Caco-2 (cell line): ENCODE measurements at regions not wholly inside any gene's neighbourhood (a gene's known extent, or its start where the extent isn't known, plus 50 kb on each side); places are given as distances from the start of the nearest gene placed in this dataset.
A peak's percentile ranks its signal among the peaks of the same experiment; 100 is the strongest.

Source experiments
- BruUV-seq: library from RNA; stranded (reverse); fragments of 400-500 nt; replicated peaks from 2 replicates; lab custom pipeline; 2021; lab: Mats Ljungman, UMichigan
- CTCF ChIA-PET: fragments of 300-600 bp; sonication (Branson Sonifier 250); formaldehyde crosslinking; loops from one replicate; lab custom pipeline; 2022; ENCODE audit warnings: antibody characterized with exemption; lab: Charles Lee
- POLR2A ChIA-PET: fragments of 300-600 bp; sonication (Branson Sonifier 250); formaldehyde crosslinking; loops from one replicate; lab custom pipeline; 2022; ENCODE audit warnings: antibody characterized with exemption; lab: Charles Lee
- DNase-seq, 2 experiments: peaks; one replicate each; pipeline versions ENCODE4 v3.0.0 to v3.0.0-alpha.2; 2020 to 2022
- H3K27me3 ChIP-seq: replicated peaks from 2 replicates; pipeline ENCODE4 v1.6.0; 2011; ENCODE audit warnings: low read length; ENCODE audit not compliant: control insufficient read depth, insufficient read depth
- H3K36me3 ChIP-seq: 2 replicates; pipeline ENCODE4 v1.5.1; 2011; ENCODE audit warnings: low read length; ENCODE audit not compliant: control insufficient read depth, insufficient read depth
- H3K4me1 ChIP-seq: fragments of 250-450 bp; sonication (Bioruptor Pico); 2 replicates; pipeline ENCODE4 v1.5.1; 2020; ENCODE audit warnings: mild to moderate bottlenecking
- H3K4me3 ChIP-seq: 2 replicates; pipeline ENCODE4 v1.5.1; 2011; ENCODE audit warnings: low read depth, mild to moderate bottlenecking, control low read depth, low read length
- H3K9me3 ChIP-seq: fragments of 250-450 bp; sonication (Bioruptor Pico); 2 replicates; pipeline ENCODE4 v1.5.1; 2020; ENCODE audit warnings: mild to moderate bottlenecking, moderate library complexity
- H3K27ac Mint-ChIP-seq: one replicate; pipeline ENCODE4 v1.8.0; 2022; ENCODE audit warnings: mixed read lengths; ENCODE audit not compliant: unreplicated experiment
- H3K27me3 Mint-ChIP-seq: one replicate; pipeline ENCODE4 v1.8.0; 2022; ENCODE audit warnings: mixed read lengths; ENCODE audit not compliant: insufficient read depth, unreplicated experiment
- H3K36me3 Mint-ChIP-seq: one replicate; pipeline ENCODE4 v1.8.0; 2022; ENCODE audit warnings: mild to moderate bottlenecking, mixed read lengths; ENCODE audit not compliant: insufficient read depth, unreplicated experiment
- H3K4me1 Mint-ChIP-seq: one replicate; pipeline ENCODE4 v1.8.0; 2022; ENCODE audit warnings: low read depth, mixed read lengths; ENCODE audit not compliant: unreplicated experiment
- H3K4me3 Mint-ChIP-seq: one replicate; pipeline ENCODE4 v1.8.0; 2022; ENCODE audit warnings: mild to moderate bottlenecking, moderate library complexity, mixed read lengths; ENCODE audit not compliant: unreplicated experiment
- H3K9me3 Mint-ChIP-seq: one replicate; pipeline ENCODE4 v1.8.0; 2022; ENCODE audit warnings: mixed read lengths; ENCODE audit not compliant: unreplicated experiment
- intact Hi-C: fragments of 100-400 bp; cut with micrococcal nuclease; formaldehyde crosslinking; loops from one replicate; pipeline ENCODE4 v1.10.0; 2022; ENCODE audit not compliant: unreplicated experiment
- TF ChIP-seq, protein P1 (sequence below), 2 experiments: fragments of 200-600 bp in 1 of 2; IDR thresholded peaks; 1 replicate in 1 of 2; 2 replicates in 1 of 2; pipeline versions ENCODE4 v1.5.1 to v1.8.0; 2011 to 2022; ENCODE audit warnings: antibody characterized with exemption in 1 of 2, control low read depth in 1 of 2, inconsistent platforms in 1 of 2, low read depth in 1 of 2, low read length in 1 of 2, mild to moderate bottlenecking in 1 of 2, moderate library complexity in 1 of 2; ENCODE audit not compliant: insufficient read depth in 1 of 2, severe bottlenecking in 1 of 2, unreplicated experiment in 1 of 2

GRCh38 chr12:125331342-125332052 is 266.3 kb downstream of the AACS start:
- Mint-ChIP-seq H3K27ac (no peak overlapping the region), H3K36me3 (peaks cover 5% of the 10 kb centered on the region), H3K27me3 (peaks cover 17% of the 10 kb centered on the region), H3K9me3 (no peaks in the 10 kb centered on the region), H3K4me1 (no peaks in the 10 kb centered on the region), H3K4me3 (peak overlapping the region; percentile 37)
- TF ChIP-seq, protein P1, sequence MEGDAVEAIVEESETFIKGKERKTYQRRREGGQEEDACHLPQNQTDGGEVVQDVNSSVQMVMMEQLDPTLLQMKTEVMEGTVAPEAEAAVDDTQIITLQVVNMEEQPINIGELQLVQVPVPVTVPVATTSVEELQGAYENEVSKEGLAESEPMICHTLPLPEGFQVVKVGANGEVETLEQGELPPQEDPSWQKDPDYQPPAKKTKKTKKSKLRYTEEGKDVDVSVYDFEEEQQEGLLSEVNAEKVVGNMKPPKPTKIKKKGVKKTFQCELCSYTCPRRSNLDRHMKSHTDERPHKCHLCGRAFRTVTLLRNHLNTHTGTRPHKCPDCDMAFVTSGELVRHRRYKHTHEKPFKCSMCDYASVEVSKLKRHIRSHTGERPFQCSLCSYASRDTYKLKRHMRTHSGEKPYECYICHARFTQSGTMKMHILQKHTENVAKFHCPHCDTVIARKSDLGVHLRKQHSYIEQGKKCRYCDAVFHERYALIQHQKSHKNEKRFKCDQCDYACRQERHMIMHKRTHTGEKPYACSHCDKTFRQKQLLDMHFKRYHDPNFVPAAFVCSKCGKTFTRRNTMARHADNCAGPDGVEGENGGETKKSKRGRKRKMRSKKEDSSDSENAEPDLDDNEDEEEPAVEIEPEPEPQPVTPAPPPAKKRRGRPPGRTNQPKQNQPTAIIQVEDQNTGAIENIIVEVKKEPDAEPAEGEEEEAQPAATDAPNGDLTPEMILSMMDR (IDR thresholded peaks at IDR 0.05; ENCODE audit: insufficient read depth in 1 of 2, low read depth in 1 of 2, low read length in 1 of 2, severe bottlenecking in 1 of 2, unreplicated experiment in 1 of 2): no peak
- Histone ChIP-seq H3K27me3 (peaks cover 1% of the 10 kb centered on the region; the same call in 1 of the 2 replicates), H3K9me3 (no peaks in the 10 kb centered on the region), H3K4me1 (no peaks in the 10 kb centered on the region), H3K4me3 (peak overlapping the region; percentile 26), H3K36me3 (no peaks in the 10 kb centered on the region)
- intact Hi-C loops: loop anchor here (1.0 to 5.0 kb wide), 3 partner anchors 72 to 149 kb away; no protein-coding TSS in a partner anchor
- POLR2A ChIA-PET: no interaction called here
- CTCF ChIA-PET: interaction anchor here (0.8 to 3.0 kb wide), 2 partner anchors 72 to 94 kb away, joined by 3 to 10 read pairs; no protein-coding TSS in a partner anchor
- DNase-seq: no peak
- no TSS peak for BruUV-seq

DNA sequence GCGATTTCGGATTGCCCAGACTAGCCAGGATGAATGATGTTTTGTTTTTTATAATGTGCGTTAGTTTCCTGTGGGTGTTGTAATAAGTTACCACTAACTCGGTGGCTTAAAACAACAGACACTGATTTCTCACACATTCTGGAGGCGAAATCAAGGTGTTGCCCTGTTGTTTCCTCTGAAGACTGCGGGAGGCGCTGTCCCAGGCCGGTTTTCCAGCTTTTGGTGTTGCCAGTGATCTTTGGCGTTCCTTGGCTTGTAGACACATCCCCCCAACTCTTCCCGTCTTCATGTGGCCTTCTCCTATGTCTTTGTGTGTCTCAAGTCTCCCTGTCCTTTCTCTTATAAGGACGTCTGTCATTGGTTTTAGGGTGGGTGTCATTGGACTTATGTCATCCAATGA is 267.7 kb downstream of the AACS start:
- POLR2A ChIA-PET: no interaction called here
- Histone ChIP-seq H3K36me3 (no peaks in the 10 kb centered on the region), H3K9me3 (no peaks in the 10 kb centered on the region), H3K4me1 (no peaks in the 10 kb centered on the region), H3K27me3 (peaks cover 1% of the 10 kb centered on the region; the same call in 1 of the 2 replicates), H3K4me3 (no peak overlapping the region)
- H3K27me3 Mint-ChIP-seq: peaks cover 17% of the 10 kb centered on the region
- intact Hi-C loops: loop anchor here (5.0 kb wide), 1 partner anchor 151 kb away; no protein-coding TSS in a partner anchor
- H3K4me1 Mint-ChIP-seq: no peaks in the 10 kb centered on the region
- CTCF ChIA-PET: interaction anchor here (3.0 kb wide), 1 partner anchor 70 kb away, joined by 10 read pairs; no protein-coding TSS in a partner anchor
- H3K4me3 Mint-ChIP-seq: no peak overlapping the region
- H3K9me3 Mint-ChIP-seq: no peaks in the 10 kb centered on the region
- no TSS peak for BruUV-seq
- peaks cover 5% of the 10 kb centered on the region for H3K36me3 Mint-ChIP-seq
- no peak overlapping the region for H3K27ac Mint-ChIP-seq
- TF ChIP-seq, protein P1 (IDR thresholded peaks at IDR 0.05; ENCODE audit: insufficient read depth in 1 of 2, low read depth in 1 of 2, low read length in 1 of 2, severe bottlenecking in 1 of 2, unreplicated experiment in 1 of 2): peak in 1 of 2 experiments; percentile 18
- DNase-seq: no peak

DNA sequence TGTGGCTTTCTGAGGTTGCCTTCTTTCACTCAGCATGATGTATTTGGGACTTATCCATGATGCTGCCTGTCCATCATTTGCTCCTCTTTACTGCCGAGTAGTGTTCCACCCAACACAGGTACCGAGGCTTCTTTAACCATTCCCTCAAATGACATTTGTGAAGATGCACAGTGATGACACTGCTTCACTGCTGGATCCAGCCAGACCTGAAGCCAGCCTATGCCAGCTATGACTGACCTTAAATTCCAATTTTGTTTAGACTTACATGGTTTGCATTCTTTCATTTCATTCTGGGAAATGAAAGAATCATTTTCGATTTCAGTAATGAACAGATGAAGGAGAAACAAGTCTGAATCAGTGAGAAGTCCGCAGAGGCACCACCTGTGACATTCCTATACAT is 271.0 kb downstream of the AACS start:
- Histone ChIP-seq H3K9me3 (no peaks in the 10 kb centered on the region), H3K36me3 (no peaks in the 10 kb centered on the region), H3K4me3 (no peak overlapping the region), H3K4me1 (no peaks in the 10 kb centered on the region), H3K27me3 (no peaks in the 10 kb centered on the region)
- no peak overlapping the region for H3K27ac Mint-ChIP-seq
- H3K36me3 Mint-ChIP-seq: peaks cover 5% of the 10 kb centered on the region
- POLR2A ChIA-PET: no interaction called here
- CTCF ChIA-PET: no interaction called here
- TF ChIP-seq, protein P1 (IDR thresholded peaks at IDR 0.05; ENCODE audit: insufficient read depth in 1 of 2, low read depth in 1 of 2, low read length in 1 of 2, severe bottlenecking in 1 of 2, unreplicated experiment in 1 of 2): no peak
- no peak overlapping the region for H3K4me3 Mint-ChIP-seq
- no peaks in the 10 kb centered on the region for H3K4me1 Mint-ChIP-seq
- H3K27me3 Mint-ChIP-seq: peaks cover 28% of the 10 kb centered on the region
- intact Hi-C loops: no loop called here
- no TSS peak for BruUV-seq
- H3K9me3 Mint-ChIP-seq: no peaks in the 10 kb centered on the region
- DNase-seq: no peak
